GM23338 (cell line): ENCODE measurements at regions not wholly inside any gene's neighbourhood (a gene's known extent, or its start where the extent isn't known, plus 50 kb on each side); places are given as distances from the start of the nearest gene placed in this dataset.

Experiments used
- ATAC-seq: fragments of 200-7000 bp; cut with Tn5 transposase; 3 replicates; pipeline ENCODE4 v1.9.1; 2020
- DNase-seq: peaks from one replicate; pipeline ENCODE4 v3.0.0-alpha.2; 2015; ENCODE audit warnings: low spot score
- H2AFZ ChIP-seq: fragments of 200-600 bp; sonication (generic); 2 replicates; pipeline ENCODE4 v1.8.0; 2016; ENCODE audit warnings: antibody characterized with exemption, mild to moderate bottlenecking, moderate library complexity
- H3F3A ChIP-seq: fragments of 200-600 bp; sonication (generic); replicated peaks from 2 replicates; pipeline ENCODE4 v1.8.0; 2017; ENCODE audit warnings: antibody characterized with exemption, mixed run types, low read depth
- H3K27ac ChIP-seq: fragments of 200-600 bp; sonication (generic); 2 replicates; pipeline ENCODE4 v1.6.1; 2016; ENCODE audit warnings: low read depth
- H3K27me3 ChIP-seq: fragments of 200-600 bp; sonication (generic); 2 replicates; pipeline ENCODE4 v1.8.0; 2016; ENCODE audit warnings: mild to moderate bottlenecking, mixed run types, moderate library complexity; ENCODE audit not compliant: insufficient read depth
- H3K36me3 ChIP-seq: fragments of 200-600 bp; sonication (generic); 2 replicates; pipeline ENCODE4 v1.8.0; 2016; ENCODE audit warnings: mild to moderate bottlenecking; ENCODE audit not compliant: insufficient read depth
- H3K4me1 ChIP-seq: fragments of 200-600 bp; sonication (generic); 2 replicates; pipeline ENCODE4 v1.8.0; 2016; ENCODE audit warnings: mild to moderate bottlenecking, moderate library complexity; ENCODE audit not compliant: insufficient read depth
- H3K4me2 ChIP-seq: fragments of 200-600 bp; sonication (generic); 2 replicates; pipeline ENCODE4 v1.7.1; 2017; ENCODE audit warnings: mixed run types
- H3K4me3 ChIP-seq: fragments of 200-600 bp; sonication (generic); 2 replicates; pipeline ENCODE4 v1.6.1; 2016; ENCODE audit warnings: mixed run types
- H3K79me2 ChIP-seq: fragments of 200-600 bp; sonication (generic); replicated peaks from 2 replicates; pipeline ENCODE4 v1.8.0; 2017; ENCODE audit warnings: mild to moderate bottlenecking; ENCODE audit not compliant: insufficient read depth
- H3K9me2 ChIP-seq: fragments of 200-600 bp; sonication (generic); 2 replicates; pipeline ENCODE4 v1.8.0; 2017; ENCODE audit not compliant: insufficient read depth
- H4K20me1 ChIP-seq: fragments of 200-600 bp; sonication (generic); replicated peaks from 2 replicates; pipeline ENCODE4 v1.8.0; 2017; ENCODE audit warnings: mild to moderate bottlenecking; ENCODE audit not compliant: insufficient read depth
- H3K27ac Mint-ChIP-seq: 2 replicates; pipeline ENCODE4 v1.8.0; 2020; ENCODE audit warnings: inconsistent platforms, mild to moderate bottlenecking, moderate library complexity, mixed read lengths
- H3K27me3 Mint-ChIP-seq: 3 replicates; pipeline ENCODE4 v1.8.0; 2022; ENCODE audit warnings: low read depth, mild to moderate bottlenecking, moderate library complexity, mixed read lengths, inconsistent platforms; ENCODE audit not compliant: insufficient read depth, poor library complexity
- H3K36me3 Mint-ChIP-seq: 3 replicates; pipeline ENCODE4 v1.8.0; 2021; ENCODE audit warnings: low read depth, mild to moderate bottlenecking, inconsistent platforms, moderate library complexity, mixed read lengths
- H3K4me1 Mint-ChIP-seq: 3 replicates; pipeline ENCODE4 v1.8.0; 2020; ENCODE audit warnings: mild to moderate bottlenecking, inconsistent platforms, mixed read lengths
- H3K4me3 Mint-ChIP-seq: 3 replicates; pipeline ENCODE4 v1.8.0; 2021; ENCODE audit warnings: moderate library complexity, mild to moderate bottlenecking, inconsistent platforms, mixed read lengths
- H3K9me3 Mint-ChIP-seq: 3 replicates; pipeline ENCODE4 v1.8.0; 2020; ENCODE audit warnings: moderate library complexity, mild to moderate bottlenecking, inconsistent platforms, mixed read lengths
- ETS1 ChIP-seq: IDR thresholded peaks from 2 replicates; pipeline ENCODE4 v1.6.1; 2016; ENCODE audit warnings: antibody characterized with exemption
- EZH2phosphoT487 ChIP-seq: fragments of 200-600 bp; sonication (generic); IDR thresholded peaks from one replicate; pipeline ENCODE4 v1.8.1; 2018; ENCODE audit warnings: antibody characterized with exemption; ENCODE audit not compliant: unreplicated experiment
- NANOG ChIP-seq: IDR thresholded peaks from 2 replicates; pipeline ENCODE4 v1.6.1; 2016; ENCODE audit warnings: antibody characterized with exemption, borderline replicate concordance
- POLR2AphosphoS5 ChIP-seq: IDR thresholded peaks from 2 replicates; pipeline ENCODE4 v1.6.1; 2016; ENCODE audit warnings: antibody characterized with exemption, low read depth
- ZNF331 ChIP-seq: fragments of 250-450 bp; sonication (Bioruptor Pico); IDR thresholded peaks from 2 replicates; pipeline ENCODE4 v1.5.0; 2020; ENCODE audit warnings: low read depth, mild to moderate bottlenecking, moderate library complexity
- ZNF462 ChIP-seq: fragments of 250-450 bp; sonication (Bioruptor Pico); IDR thresholded peaks from 2 replicates; pipeline ENCODE4 v1.5.0; 2020; ENCODE audit warnings: mild to moderate bottlenecking, moderate library complexity

DNA sequence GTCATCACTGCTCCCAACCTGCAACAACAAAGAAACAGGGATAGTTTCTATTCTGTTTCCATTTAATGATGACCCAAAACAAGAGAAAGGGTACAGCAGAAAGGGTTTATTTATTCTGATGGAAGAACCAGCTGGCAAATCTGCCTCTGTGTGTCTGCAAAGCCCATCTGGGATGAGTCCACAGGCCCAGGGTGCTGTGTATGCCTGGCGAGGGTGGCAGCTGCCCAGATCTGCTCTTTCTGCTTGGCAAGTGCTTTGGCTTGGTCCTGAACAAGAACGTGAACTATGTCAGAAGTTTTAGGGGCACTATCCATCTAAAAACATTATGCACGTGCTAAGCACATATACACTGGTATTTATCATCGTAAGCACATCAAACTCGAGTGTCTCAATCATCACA, 333.8 kb downstream of the CXCL12 start (continued):
- TF ChIP-seq ZNF462 (no peak), ZNF331 (CRISPR knock-in tag) (no peak), ETS1 (no peak)

- no peak overlapping the region for H3K4me2 ChIP-seq
- H3F3A ChIP-seq = no peaks in the 10 kb centered on the region
- DNase-seq (no peak), ATAC-seq (no peak)
- Mint-ChIP-seq H3K27me3 (peaks cover 6% of the 10 kb centered on the region), H3K4me3 (no peak overlapping the region), H3K9me3 (no peaks in the 10 kb centered on the region), H3K27ac (no peak overlapping the region), H3K36me3 (no peaks in the 10 kb centered on the region), H3K4me1 (peaks cover 8% of the 10 kb centered on the region)
- H3K79me2 ChIP-seq = no peaks in the 10 kb centered on the region
- H3K27me3 ChIP-seq = no peaks in the 10 kb centered on the region
- no peak overlapping the region for H3K4me3 ChIP-seq
- no peaks in the 10 kb centered on the region for H4K20me1 ChIP-seq
- no peak overlapping the region for H3K27ac ChIP-seq
- no peaks in the 10 kb centered on the region for H3K4me1 ChIP-seq
- H3K36me3 ChIP-seq = no peaks in the 10 kb centered on the region
- H2AFZ ChIP-seq = no peak overlapping the region
- no peaks in the 10 kb centered on the region for H3K9me2 ChIP-seq
- TF ChIP-seq EZH2phosphoT487 (no peak), POLR2AphosphoS5 (no peak), ETS1 (no peak), NANOG (no peak), ZNF462 (no peak)
These were observed 335.4 kb downstream of the CXCL12 start for GRCh38 chr10:44049301-44050015.
